A673 (cell line): ENCODE measurements at regions not wholly inside any gene's neighbourhood (a gene's known extent, or its start where the extent isn't known, plus 50 kb on each side); places are given as distances from the start of the nearest gene placed in this dataset.

Experiments
- EZH2 ChIP-seq: fragments of 200-600 bp; sonication (generic); IDR thresholded peaks from 2 replicates; pipeline ENCODE4 v1.6.1; 2017; ENCODE audit warnings: borderline replicate concordance, low read depth, mild to moderate bottlenecking, mixed read lengths, antibody characterized with exemption, low read length; ENCODE audit not compliant: poor library complexity, severe bottlenecking
- TF ChIP-seq, protein P1 (sequence below): fragments of 300-800, 200-600 bp; sonication (generic); conservative IDR thresholded peaks from 2 replicates; pipeline ENCODE4 v1.5.1; 2017; ENCODE audit warnings: low read depth, mild to moderate bottlenecking, antibody characterized with exemption, low read length, moderate library complexity, mixed read lengths

DNA sequence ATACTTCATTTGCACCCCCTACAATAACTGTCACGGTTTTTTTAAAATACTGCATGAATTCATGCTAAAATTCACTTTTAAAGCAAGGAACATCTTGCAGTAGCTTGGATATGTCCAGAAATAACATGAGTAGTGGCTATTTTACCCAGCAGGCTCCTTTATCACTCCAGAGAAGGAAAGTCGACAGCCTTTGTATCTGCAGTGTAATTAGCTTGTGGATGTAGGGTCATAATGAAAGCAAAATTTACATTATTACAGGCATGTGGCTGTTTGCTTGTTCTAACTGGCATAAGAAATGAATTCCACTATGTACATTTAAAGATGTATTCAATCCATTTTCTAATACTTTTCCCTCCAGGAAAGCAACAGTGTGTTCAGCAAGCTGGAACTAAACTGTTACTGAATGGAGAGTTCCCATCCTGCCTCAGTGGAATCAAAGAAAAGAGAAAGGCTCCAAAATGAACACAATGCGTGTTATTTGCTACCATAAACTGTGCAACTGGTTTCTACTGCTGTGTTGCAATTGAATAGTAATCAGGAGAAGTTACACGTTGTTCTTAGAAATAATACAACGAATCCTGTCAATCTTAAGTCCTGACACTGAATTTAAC is 321.2 kb upstream of the VRK2 start:
- TF ChIP-seq, protein P1, sequence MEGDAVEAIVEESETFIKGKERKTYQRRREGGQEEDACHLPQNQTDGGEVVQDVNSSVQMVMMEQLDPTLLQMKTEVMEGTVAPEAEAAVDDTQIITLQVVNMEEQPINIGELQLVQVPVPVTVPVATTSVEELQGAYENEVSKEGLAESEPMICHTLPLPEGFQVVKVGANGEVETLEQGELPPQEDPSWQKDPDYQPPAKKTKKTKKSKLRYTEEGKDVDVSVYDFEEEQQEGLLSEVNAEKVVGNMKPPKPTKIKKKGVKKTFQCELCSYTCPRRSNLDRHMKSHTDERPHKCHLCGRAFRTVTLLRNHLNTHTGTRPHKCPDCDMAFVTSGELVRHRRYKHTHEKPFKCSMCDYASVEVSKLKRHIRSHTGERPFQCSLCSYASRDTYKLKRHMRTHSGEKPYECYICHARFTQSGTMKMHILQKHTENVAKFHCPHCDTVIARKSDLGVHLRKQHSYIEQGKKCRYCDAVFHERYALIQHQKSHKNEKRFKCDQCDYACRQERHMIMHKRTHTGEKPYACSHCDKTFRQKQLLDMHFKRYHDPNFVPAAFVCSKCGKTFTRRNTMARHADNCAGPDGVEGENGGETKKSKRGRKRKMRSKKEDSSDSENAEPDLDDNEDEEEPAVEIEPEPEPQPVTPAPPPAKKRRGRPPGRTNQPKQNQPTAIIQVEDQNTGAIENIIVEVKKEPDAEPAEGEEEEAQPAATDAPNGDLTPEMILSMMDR = no peak
- TF ChIP-seq EZH2 = no peak
